GM21723 (cell line): ENCODE measurements at regions not wholly inside any gene's neighbourhood (a gene's known extent, or its start where the extent isn't known, plus 50 kb on each side); places are given as distances from the start of the nearest gene placed in this dataset.

ENCODE experiments used
- ATAC-seq: cut with Tn5 transposase; IDR thresholded peaks from one replicate; pipeline ENCODE4 v1.9.1; 2021; ENCODE audit warnings: mild to moderate bottlenecking, moderate library complexity; ENCODE audit not compliant: unreplicated experiment

DNA sequence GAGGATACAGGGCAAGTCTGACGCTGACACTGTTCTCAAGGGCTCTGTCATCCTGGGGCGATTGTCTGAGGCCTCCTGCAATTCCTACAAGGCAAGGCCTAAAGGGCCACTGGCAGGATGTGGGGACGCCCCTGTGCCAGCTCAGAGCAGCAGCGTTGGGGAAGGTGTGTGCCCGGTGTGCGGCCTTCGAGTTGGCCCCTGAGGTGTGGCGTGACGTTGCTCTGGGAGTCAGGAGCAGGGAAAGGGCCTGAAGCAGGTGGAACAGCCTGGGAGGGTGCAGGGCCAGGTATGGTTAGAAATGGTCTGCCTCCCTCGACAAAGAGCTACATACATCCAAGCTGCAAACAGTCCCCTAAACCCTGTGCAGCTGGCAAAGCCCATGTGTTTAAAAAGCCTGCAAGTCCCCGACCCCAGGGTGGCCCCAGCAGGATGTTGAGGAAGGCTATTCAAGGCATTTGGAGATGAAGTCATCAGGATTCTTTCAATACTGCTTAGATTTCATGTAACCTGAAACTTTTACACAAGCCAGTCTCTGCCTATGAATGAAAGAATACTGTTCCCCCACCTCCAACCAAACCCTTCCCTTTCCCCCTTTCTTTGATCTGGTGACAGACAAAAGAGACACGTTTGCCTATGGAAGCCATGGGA, 142.5 kb upstream of the TNS3 start:
- no peak for ATAC-seq

DNA sequence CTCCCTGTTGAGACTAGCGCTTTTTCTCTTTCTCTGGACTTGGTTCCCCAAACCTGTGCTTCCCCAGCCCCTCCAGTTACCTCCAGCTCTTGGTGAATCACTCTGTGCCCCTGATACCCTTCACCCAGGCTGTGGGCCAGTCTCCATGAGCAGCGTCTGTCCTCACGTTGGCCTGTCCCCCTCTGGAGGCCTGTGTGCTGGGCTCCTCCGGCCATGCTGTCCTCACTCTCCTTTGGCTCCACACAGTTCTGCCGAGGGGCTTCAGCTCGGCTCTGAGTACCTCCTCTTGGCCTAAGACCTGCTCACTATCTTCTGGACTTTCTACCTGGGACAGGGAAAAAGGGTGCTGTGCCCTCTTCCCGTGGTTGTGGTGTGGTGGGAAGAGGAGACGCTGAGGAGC, 140.2 kb upstream of the TNS3 start:
- ATAC-seq = no peak

DNA sequence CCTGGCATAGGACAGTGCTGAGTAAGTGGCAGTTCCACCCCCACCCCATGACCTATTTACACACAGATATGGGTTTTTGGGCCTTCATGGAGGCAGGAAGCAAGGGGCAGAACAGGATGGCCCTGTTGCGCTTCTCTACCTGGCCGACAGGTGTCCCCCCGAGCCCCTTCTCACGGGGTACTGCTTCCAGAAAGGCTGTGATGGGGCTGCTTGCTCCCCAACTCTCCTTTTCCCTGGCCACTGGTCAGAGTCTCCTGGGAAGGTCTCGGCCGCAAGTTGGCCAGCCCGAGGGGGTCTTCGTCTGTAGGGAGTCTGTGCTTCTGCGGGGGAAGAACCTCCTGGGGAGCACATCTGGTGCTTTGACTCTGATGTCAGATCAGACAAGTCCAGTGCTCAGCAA, 139.8 kb upstream of the TNS3 start:
- no peak for ATAC-seq

DNA sequence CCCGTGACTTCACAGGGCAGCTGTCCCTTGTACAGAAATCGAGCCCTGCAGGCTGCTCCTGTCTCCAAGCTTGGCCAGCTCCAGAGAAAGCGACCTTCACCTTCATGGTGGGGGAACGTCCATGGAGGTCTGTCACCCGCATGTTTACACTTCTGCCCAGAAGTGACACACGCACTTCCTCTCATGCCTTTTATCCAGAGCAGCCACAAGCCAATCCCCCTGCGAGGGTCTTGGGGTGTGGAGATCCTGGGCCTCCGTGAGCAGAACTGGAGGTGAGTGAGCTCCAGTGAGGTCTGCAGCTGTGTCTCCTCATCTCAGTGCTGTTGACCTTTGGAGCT, 139.0 kb upstream of the TNS3 start:
- ATAC-seq = no peak

DNA sequence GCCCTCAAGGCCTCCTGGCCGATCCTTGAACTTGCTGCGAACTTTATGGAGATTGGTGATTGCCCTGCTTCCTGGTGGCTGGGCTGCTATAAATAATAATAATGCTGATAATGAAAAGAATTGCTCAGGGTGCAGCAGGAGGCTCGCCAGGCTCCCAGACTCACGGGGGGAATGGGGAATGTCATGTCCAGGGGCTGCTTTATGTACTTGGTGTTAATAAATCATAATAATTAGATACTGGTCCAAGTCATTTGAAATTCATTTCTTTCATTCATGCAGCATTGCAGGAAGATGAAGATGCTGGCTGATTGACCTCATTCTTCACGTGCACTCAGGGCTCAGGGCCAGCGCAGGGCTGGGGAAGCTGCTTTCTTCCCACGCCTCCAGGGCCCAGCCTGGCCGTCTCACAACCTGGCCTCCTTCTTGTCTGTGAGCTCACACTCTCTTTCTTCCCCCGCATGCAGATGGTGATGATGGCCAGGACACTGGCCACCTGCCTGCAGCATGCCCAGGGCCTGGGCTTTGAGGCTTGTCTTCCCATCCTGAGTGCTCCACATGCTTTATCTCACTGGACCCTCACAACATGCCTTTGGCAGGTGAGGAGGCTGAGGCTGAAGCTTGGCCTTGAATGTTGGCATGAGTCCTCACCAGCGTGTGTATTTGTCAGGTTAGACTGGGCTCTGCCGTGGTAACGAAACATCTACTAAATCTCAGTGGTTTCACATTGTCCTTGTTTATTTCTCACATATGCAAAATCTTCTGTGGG, 138.4 kb upstream of the TNS3 start:
- ATAC-seq = peak; percentile 76

DNA sequence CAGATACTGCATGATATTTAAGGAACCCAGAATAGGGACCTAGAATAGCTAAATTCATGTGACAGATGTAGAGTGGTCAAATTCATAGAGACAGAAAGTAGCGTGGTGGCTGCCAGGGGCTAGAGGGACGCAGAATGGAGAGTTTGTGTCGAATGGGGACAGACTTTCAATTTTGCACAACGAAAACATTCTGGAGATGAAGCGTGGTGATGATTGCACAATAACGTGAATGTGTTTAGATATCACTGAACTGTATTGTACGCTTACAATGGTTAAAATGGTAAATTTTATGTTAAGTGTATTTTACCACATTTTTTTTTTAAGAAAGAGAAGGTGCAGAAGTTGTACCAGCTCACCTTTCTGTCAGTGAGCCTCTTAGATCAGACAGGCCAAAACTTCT, 137.8 kb upstream of the TNS3 start:
- ATAC-seq = no peak

DNA sequence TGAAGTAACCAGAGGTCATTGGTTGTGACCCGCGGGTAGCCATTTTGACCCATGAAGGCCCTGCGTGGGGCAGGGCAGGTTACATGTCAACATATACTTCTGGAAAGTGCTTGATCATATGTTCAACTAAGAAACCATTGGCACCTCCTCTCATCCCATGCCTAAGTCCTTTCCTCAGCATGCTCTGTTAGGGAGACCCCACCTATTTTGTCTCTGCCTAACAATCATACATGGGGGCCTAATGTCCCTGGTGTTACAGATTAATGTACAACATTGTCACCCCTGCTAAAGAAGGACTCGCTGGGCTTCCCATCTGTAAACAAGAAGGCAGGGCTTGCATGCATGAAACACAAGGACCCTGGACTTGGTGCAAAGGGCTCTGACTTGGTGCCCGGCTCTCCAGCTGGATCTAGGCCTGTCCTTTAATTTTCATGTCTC, 133.7 kb upstream of the TNS3 start:
- ATAC-seq = peak; percentile 15

DNA sequence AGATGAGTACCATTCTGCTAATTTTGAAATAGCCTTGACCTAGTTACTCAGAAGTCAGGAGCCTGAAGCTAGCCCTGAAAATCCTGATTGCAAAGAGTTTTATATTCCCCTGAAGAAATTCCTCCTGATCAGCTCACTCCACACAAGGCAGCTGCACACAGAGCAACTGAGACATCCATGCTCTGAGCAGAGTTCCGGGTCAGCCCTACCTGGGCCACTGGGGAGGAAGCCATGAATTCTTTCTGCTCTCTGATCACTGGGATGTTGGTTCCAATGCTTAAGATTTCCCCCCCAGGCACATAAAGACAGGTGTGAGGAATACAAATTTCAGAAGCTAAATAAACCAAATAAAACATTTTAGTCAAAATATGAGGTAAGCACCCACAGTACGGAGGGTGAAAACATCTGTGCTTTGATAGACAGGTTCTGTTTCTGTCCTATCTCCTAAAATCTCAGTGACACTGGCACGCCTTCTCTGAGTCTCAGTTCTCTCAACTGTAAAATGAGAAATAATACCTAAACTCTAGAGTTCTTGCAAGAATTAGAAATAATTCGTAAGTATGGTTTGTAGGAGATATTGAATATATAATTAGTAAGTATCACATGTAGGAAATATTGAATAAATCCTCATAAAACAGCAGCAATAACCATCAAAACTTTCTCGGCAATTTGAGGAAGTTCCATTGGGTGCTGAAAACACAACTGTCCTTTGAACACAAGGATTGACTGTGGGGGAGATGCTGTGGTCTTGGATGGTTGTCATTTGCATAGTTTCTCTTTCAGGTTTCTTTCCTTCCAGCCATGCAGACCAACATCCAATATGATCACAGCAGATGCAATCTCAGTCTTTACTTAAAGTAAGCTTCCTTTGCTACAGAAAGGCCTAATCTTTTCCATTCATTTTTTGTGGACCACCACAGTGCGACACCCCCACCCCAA, 133.0 kb upstream of the TNS3 start:
- ATAC-seq = peak; percentile 96

DNA sequence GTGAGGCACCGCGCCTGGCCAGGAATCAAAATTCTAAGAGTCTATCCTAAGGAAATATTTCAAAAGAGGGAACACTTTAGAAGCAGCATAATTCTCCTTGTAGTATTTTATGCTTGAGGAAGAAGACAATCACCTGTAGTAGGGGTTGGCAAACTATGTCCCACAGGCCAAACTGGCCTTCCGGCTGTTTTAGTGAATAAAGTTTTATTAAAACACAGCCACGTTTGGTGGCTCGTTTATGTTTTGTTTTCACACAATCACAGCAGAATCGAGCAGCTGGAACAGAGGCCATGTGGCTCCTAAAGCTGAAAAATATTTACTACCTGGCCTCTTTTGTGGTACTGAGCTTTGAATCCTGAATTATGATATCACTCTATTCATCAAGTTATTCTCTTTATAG, 131.7 kb upstream of the TNS3 start:
- no peak for ATAC-seq

DNA sequence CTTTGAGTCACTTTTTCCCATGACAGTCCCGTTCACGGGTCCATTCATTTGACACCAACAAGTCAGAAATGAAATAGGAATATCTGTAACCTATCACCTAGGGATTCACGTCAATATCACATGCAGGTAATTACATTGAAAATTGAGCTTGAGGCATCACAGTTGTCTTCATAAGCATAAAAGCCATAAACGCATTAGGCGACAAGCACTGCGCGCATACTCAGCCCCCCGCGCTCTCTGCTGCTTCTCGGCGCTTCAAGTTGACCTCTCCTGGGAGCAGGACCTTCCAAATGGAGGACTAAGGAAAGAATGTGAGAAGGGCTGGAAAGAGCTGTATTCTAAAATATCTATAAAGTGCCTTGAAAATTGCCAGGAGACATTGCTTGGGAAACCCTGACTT, 130.5 kb upstream of the TNS3 start:
- no peak for ATAC-seq

DNA sequence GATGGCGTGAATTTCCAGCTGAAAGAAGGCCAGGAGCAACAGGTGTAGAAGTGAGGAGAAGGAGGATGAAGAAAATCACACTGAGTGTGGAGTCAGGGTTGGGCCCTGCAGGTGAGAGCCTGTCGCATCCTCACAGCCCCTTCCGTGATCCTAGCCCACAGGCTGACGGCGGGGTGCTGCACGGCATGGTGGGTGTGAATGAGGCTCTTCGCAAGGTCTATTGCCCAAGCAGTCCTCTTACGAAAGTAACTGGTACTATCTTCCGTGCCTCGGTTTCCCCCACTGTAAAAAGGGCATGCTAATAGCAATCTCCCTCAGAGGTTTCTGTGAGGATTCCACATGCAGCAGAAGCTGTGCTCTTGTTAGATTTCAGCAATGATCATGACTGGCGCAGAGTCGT, 129.9 kb upstream of the TNS3 start:
- ATAC-seq = no peak

DNA sequence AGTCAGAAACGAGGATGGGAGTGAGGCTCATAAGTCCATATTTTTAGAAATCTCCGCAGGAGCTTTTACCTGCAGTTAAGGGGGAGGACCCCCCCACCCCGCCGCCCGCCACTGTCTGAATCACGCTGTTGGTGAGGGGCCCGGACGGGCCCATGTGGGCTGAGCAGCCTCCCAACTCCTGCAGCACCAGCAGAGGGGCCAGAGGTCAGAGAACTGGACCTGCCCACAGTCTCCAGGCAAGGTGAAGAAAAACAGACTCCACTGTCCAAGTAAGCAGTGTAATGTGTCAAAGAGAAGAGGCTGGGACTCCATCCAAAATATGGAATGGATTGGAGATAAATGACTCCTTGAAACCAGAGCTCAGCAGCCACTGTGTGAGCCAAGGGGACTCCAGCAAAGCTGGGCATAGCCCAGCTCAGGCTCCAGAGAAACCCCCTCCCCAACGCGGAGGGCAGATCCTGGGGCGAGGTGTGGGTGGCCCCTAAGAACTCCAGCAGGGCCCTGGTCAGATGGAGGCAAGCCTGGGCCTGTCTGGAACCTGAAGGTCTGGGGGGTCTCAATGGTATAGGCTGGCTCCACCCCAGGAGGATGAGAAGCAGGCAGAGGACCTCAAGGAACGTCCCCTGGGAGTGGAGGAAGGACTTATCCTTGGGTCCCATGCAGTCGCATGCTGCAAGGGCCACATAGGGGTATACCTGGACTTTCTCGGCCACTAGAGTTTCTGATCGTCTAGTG, 128.5 kb upstream of the TNS3 start:
- no peak for ATAC-seq

DNA sequence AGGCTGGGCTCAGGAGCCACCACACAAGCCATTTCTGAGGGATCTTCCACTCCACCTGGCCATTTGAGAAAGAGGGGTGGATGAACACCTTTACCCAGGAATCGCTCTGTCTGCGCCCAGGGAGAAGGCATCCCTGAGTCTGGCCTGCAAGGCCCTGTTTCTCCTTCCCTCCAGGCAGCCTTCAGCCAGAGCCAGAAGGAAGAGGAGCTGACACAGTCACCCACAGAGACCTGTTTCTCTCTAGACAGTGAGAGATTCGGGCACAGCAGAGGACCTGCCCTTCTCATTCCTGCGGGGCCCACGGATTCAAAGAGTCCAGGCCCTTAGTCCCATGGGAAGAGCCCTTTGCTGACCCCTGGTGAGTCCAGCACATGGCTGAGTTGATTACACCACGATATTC, 127.5 kb upstream of the TNS3 start:
- no peak for ATAC-seq

DNA sequence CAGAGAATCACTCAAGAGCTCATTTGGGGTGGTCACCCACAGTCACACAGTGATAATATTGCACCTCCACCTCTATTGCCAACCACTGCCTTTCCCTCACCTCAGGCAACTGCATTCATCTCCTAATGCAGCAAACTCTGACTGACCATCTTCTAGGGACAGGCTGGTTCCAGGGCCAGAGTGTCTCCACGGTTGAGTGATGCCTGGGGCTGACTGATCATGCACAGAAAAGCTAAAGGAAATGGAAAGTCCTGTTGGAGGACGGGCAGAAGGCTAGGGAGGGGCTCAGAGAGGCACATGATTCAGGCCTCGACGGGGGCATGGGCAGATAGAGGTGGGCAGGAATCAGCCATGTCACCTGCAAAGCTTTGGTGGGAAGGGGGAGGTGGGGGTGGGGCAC, 127.1 kb upstream of the TNS3 start:
- no peak for ATAC-seq

DNA sequence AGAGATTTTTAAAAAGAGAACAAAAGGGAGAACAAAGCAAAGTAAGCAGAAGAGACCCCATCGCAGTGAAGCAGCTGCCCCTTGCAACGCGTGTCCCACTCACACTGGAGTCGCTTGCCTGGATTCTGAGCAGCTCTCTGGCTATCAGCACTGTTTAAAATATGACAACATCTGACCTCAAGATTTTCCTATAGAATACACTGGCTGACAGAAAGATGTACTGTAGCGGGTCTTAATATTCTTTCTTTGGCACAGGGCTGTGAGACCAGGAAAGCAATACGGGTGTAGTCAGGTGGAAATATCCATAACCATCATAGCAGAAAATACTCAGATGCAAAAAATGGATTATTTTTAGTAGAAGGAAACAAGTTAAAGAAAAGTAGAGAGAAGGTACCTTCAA, 125.7 kb upstream of the TNS3 start:
- no peak for ATAC-seq

DNA sequence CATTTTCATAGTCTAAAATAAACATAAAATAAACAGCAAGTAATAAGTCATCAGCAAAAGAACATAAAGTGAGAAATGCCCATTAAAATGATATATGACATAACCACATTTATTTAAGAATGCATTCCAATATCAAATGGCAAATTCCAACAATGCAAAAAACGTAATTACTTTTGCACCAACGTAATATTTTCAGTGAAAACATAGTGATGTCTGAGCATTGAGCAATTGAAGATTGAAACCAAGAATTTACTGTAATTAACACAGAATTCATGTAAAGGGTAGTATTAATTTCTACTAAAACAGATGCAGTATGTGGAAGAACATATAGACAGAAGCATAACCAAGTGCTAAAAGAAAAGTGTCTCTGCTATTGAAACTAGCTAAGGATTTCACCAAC, 123.0 kb upstream of the TNS3 start:
- no peak for ATAC-seq

DNA sequence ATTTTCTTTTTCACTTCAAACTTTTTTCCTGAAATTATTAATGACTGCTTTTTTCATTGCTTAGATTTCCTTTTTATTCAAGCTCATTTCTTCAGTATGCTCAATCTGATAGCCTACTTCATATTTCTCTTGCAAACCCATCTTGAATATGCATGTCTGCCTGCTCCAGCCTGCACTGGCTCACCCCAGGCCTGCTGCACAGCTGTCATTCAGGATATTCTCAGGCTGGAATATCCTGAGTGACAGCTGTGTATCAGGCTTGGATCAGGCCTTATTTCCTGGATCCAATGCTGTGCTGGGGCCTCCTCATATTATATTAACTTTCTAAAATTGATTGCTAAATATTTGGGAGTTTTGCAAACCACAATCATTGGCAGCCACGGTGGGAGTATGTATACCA, 120.2 kb upstream of the TNS3 start:
- no peak for ATAC-seq

DNA sequence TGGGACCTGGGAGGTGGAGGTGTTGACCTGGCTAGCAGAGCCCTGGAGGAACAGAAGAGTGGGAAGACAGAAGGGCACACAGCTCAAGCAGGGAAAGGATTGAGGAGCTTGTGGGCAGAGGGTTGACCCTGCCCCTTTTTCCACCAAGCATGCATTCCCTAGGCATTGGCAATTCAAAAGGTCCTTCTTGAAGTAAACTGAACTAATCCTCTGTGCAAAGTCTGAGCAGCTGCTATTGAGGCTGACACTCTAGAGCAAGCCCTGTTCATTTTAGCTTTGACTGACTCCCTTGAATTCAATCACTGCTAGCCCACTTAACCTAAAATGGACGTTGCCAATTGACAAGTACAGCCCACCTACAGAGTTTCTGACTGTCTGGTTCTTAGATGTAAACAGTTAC, 116.5 kb upstream of the TNS3 start:
- no peak for ATAC-seq

DNA sequence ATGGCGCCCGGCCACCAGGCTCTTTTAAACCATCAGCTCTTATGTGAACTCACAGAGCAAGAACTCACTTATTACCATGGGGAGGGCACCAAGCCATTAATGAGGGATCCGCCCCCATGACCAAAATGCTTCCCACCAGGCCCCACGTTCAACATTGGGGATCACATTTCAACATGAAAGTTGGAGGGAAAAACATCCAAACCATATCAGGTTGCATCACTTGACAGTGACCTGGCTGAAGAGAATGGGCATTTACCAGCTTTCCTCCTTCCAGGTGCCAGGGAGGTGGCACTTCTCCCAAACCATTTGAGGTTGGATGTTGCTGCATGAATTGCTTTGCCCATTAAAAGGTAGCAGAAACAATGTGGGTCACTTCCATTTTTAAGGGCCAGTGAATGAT, 115.6 kb upstream of the TNS3 start:
- ATAC-seq = no peak

DNA sequence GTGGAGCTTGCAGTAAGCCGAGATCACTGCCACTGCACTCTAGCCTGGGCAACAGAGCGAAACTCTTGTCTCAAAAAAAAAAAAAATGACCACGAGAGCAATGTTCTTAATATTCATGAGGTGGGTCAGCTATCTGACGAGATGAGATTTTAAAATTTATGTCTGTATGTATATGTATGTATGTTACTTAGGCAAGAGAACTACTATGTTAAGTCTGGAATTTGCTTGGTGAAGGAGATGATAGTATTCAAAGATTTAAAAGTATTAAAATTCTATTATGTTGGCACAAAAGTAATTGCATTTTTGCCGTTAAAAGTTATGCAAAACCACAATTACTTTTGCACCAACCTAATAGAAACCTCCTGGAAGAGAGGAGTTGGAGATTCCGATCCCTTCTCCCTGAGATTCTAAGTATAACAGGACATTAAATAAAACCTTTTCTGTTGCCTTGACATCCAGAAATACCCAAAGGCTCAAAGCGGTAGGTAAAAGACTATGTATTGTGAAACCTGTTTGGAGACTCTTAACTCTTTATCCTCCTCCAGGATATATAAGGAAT, 114.3 kb upstream of the TNS3 start:
- ATAC-seq = no peak

DNA sequence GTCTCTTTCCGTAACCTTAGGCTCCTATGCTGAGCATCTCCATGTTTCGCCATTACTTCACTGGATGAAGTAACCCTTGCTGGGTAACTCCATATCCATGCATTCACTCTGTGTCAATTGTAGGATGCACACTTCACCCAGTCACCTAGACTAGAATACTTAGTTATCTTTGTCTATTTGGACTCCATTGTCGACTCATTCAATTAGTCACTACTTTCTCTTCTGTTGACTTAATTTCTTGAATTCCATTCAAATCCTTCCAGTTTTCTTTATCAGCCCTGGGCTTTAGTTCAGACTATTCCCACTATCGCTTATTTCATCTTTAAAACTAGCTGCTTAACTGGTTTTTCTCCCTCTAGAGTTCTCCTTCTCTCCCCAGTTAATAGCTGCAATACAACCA, 111.3 kb upstream of the TNS3 start:
- ATAC-seq = no peak
